Retinal pigment epithelial cell (primary cell): ENCODE measurements at regions not wholly inside any gene's neighbourhood (a gene's known extent, or its start where the extent isn't known, plus 50 kb on each side); places are given as distances from the start of the nearest gene placed in this dataset.

Experiments
- DNase-seq: peaks from one replicate; pipeline ENCODE4 v3.0.0-alpha.2; 2010; ENCODE audit warnings: low read depth
- H3K4me3 ChIP-seq: 2 replicates; pipeline ENCODE4 v1.5.1; 2011; ENCODE audit warnings: mild to moderate bottlenecking, low read length, control low read depth, moderate library complexity
- TF ChIP-seq, protein P1 (sequence below): conservative IDR thresholded peaks from 2 replicates; pipeline ENCODE4 v1.5.1; 2011; ENCODE audit warnings: low read depth, low read length, control low read depth, inconsistent platforms

DNA sequence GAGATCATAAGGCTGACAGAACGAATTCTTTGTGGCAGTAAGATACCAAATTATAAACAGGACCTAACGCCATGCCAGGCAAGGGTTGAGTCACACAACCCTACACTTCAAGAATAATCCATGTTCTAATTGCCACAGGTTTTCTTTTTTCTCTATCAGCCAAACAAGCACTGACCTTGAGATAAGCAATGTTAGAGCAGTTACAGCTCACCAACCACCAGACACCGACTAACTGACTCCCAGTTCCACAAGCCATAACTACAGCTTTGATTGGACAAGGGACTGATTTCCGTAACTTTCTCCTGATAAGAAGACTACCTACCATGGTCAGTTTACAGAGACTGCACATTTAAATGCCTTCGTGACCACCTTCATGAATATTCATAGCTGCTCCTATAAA lies 149.6 kb downstream of the PTPRU start:
- no peak overlapping the region for H3K4me3 ChIP-seq
- TF ChIP-seq, protein P1, sequence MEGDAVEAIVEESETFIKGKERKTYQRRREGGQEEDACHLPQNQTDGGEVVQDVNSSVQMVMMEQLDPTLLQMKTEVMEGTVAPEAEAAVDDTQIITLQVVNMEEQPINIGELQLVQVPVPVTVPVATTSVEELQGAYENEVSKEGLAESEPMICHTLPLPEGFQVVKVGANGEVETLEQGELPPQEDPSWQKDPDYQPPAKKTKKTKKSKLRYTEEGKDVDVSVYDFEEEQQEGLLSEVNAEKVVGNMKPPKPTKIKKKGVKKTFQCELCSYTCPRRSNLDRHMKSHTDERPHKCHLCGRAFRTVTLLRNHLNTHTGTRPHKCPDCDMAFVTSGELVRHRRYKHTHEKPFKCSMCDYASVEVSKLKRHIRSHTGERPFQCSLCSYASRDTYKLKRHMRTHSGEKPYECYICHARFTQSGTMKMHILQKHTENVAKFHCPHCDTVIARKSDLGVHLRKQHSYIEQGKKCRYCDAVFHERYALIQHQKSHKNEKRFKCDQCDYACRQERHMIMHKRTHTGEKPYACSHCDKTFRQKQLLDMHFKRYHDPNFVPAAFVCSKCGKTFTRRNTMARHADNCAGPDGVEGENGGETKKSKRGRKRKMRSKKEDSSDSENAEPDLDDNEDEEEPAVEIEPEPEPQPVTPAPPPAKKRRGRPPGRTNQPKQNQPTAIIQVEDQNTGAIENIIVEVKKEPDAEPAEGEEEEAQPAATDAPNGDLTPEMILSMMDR, result no peak
- no peak for DNase-seq

DNA sequence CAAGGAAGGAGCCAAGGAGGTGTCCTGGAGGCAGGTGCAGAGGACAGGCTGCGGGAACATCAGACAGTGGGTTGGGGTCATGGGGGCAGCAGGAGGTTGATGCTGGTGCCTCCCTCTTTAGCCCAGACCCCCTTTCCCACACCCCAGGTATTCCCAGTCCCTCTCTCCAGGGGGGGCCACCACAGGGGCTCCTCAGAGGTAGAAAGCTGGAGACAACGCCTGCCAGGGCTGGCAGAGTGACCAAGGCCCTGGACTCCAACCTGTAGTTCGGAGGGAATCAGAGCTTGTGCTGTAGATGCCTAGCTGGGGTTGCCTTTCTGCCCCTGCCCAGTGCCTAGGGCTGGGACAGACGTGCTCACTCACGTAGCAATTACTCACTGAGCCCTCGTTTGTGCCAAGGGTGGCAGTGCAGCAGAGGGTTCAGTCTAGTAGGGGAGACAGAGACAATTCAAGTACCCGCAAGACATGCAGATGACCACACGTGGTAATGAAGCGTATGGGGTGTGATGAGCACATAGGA lies 148.2 kb downstream of the PTPRU start:
- no peak for DNase-seq
- TF ChIP-seq, protein P1, result no peak
- H3K4me3 ChIP-seq, result no peak overlapping the region

DNA sequence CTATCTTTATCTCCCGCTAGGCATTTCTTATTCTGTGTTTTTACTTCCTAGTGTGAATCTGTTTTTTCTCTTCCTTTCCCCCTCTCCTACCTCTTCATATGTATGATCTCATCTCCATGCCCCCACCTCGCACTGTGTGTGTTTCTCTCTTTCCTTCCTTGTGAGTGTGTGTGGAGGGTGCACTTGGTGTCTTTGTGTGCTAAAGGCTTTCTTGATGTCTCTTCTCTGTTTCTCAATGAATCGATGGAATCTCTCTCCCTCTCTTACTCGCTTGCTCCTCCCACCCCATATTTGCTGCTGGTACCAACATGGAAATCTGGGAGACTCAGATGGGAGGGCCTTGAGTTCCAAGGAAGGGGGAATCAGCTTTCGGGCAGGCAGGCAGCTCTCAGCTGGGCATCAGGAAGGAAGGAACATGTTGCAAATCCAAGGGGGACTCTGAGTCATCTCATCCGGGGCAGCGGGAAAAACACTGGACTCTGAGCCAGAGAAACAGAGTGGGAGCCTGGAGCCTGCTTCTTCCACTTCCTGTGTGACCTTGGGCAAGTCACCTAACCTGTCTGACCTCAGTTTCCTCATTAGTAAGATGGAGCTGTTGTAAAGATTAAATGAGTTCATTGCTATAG lies 147.5 kb downstream of the PTPRU start:
- TF ChIP-seq, protein P1, result no peak
- no peak overlapping the region for H3K4me3 ChIP-seq
- DNase-seq, result no peak

DNA sequence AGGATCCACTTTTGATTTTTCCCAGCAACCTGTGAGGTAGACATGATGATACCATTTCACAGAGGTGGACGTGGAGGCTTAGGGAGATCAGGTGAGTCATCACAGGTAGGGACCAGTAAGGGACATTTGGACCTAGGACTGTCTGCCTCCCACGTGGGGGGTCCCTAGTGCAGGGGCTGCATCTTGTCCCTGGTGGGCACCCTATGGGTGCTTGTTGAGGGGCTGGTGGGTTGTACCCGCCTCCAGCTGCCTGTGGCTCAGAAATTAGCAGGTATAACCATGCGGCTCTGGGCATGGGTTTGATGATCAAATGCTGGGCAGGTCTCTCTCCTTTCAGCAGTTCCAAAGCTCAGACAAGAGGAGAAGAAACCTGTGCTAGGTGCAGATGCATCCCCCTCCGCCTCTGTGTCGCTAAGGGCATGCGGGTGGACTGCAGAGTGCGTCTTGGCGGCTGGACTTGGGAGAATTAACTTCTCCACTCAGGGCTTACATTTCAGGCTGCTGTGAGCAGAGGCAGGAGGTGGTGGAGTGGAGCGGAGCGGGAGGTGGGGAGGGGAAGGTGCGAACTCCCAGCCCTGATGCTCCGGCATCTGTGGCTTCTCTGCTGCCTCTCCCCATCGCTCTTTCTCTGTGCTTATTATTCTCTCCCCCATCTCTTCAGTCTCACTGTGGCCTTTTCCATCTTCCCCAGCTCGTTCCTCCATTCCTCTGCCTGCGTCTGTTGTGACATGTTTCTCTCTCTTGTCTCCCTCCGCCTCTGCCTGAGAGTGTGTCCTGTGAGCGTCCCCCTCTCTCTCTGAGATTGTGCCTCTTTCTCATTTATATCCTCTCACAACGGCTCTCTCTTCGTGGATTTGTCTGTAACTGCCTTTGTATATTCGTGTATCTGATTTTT lies 146.8 kb downstream of the PTPRU start:
- TF ChIP-seq, protein P1, result no peak
- no peak overlapping the region for H3K4me3 ChIP-seq
- DNase-seq, result no peak

DNA sequence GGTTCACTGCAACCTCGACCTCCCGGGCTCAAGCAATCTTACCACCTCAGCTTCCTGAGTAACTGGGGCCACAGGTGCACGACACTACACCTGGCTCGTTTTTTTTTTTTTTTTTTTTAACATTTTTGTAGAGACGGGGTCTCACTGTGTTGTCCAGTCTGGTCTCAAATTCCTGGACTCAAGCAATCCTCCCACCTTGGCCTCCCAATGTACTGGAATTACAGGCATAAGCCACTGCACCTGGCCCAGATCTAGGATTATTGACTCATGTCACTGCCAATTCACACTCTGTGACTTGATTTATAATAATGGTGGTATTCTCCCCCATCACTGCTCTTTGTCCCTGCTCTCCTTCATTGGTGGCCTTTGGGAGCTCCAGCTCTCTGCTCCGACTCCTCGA lies 145.1 kb downstream of the PTPRU start:
- TF ChIP-seq, protein P1, result no peak
- H3K4me3 ChIP-seq, result no peak overlapping the region
- DNase-seq, result no peak

DNA sequence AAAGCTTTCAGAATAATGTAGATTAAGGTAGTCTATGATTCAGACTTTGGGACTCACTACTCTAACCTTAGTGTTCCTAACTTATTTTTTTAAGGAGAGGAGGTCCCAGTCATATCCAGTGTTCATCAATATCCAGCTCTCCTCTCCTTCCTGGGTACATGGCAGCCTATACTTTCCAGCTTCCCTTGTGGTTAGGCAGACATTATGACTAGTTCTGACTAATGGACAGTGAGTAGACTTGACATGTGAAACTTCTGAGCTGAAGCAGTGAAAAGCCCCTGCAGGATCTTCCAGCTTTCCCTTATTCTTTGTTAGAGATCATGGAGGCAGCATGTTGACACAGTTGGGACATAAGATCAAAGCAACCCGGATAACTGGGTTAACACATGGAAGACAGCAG lies 144.2 kb downstream of the PTPRU start:
- TF ChIP-seq, protein P1, result no peak
- no peak overlapping the region for H3K4me3 ChIP-seq
- no peak for DNase-seq
